ENCODE measurements at regions not wholly inside any gene's neighbourhood (a gene's known extent, or its start where the extent isn't known, plus 50 kb on each side); places are given as distances from the start of the nearest gene placed in this dataset.

GRCh38 chr5:171619196-171619595, 166.4 kb upstream of the SMIM23 start:
- Histone ChIP-seq H3K36me3 (ENCODE audit: low read depth) (no peaks in the 10 kb centered on the region), H3K4me2 (ENCODE audit: unreplicated experiment) (no peak overlapping the region), H3K79me2 (ENCODE audit: insufficient read depth) (no peaks in the 10 kb centered on the region), H3K4me3 (no peak overlapping the region), H3K4me1 (ENCODE audit: insufficient read depth) (no peaks in the 10 kb centered on the region), H3K9me2 (ENCODE audit: insufficient read depth) (no peaks in the 10 kb centered on the region), H2AFZ (no peak overlapping the region), H3K27ac (no peak overlapping the region), H3K27me3 (replicated peaks; ENCODE audit: insufficient read depth) (peaks cover 34% of the 10 kb centered on the region), H3K9ac (no peak overlapping the region), H3F3A (ENCODE audit: insufficient read depth) (no peaks in the 10 kb centered on the region), H3K9me3 (ENCODE audit: low read depth) (no peaks in the 10 kb centered on the region), H4K20me1 (ENCODE audit: insufficient read depth) (no peaks in the 10 kb centered on the region)
- DNase-seq, result no peak
- 52 to 53% methylated on average over 7 of the region's 7 CpGs for WGBS, 2 experiments (ENCODE audit: low coverage in 1 of 2, low lambda C conversion rate in 2 of 2, missing lambda C conversion rate in 2 of 2)
- TF ChIP-seq EZH2 (IDR thresholded peaks at IDR 0.05; ENCODE audit: insufficient read depth, poor library complexity, severe bottlenecking) (no peak), EZH2phosphoT487 (IDR thresholded peaks at IDR 0.05; ENCODE audit: insufficient read depth, low read depth) (no peak)
- in situ Hi-C loops (cut with MboI), result no loop called here

- H3K27me3 ChIP-seq (replicated peaks; ENCODE audit: insufficient read depth), result peaks cover 34% of the 10 kb centered on the region
- H3K9me3 ChIP-seq (ENCODE audit: low read depth), result no peaks in the 10 kb centered on the region
- no peak overlapping the region for H2AFZ ChIP-seq
- H3K79me2 ChIP-seq (ENCODE audit: insufficient read depth), result no peaks in the 10 kb centered on the region
- H3K27ac ChIP-seq, result no peak overlapping the region
- H3K9me2 ChIP-seq (ENCODE audit: insufficient read depth), result no peaks in the 10 kb centered on the region
- TF ChIP-seq EZH2phosphoT487 (IDR thresholded peaks at IDR 0.05; ENCODE audit: insufficient read depth, low read depth), result no peak
- TF ChIP-seq EZH2 (IDR thresholded peaks at IDR 0.05; ENCODE audit: insufficient read depth, poor library complexity, severe bottlenecking), result no peak
- H3K4me2 ChIP-seq (ENCODE audit: unreplicated experiment), result no peak overlapping the region
- H4K20me1 ChIP-seq (ENCODE audit: insufficient read depth), result no peaks in the 10 kb centered on the region
- in situ Hi-C loops (cut with MboI), result no loop called here
- H3K4me1 ChIP-seq (ENCODE audit: insufficient read depth), result no peaks in the 10 kb centered on the region
- no peak overlapping the region for H3K9ac ChIP-seq
- no peaks in the 10 kb centered on the region for H3F3A ChIP-seq (ENCODE audit: insufficient read depth)
- H3K4me3 ChIP-seq, result no peak overlapping the region
- no peak for DNase-seq
- H3K36me3 ChIP-seq (ENCODE audit: low read depth), result no peaks in the 10 kb centered on the region
- 53 to 62% methylated on average over 3 of the region's 3 CpGs for WGBS, 2 experiments (ENCODE audit: low coverage in 1 of 2, low lambda C conversion rate in 2 of 2, missing lambda C conversion rate in 2 of 2)
Observed at GRCh38 chr5:171619744-171620143, 165.9 kb upstream of the SMIM23 start.

GRCh38 chr5:171622010-171622409, 163.6 kb upstream of the SMIM23 start:
- H3K4me3 ChIP-seq, result no peak overlapping the region
- no peak overlapping the region for H3K4me2 ChIP-seq (ENCODE audit: unreplicated experiment)
- peaks cover 37% of the 10 kb centered on the region for H3K27me3 ChIP-seq (replicated peaks; ENCODE audit: insufficient read depth)
- H3K4me1 ChIP-seq (ENCODE audit: insufficient read depth), result no peaks in the 10 kb centered on the region
- H3K36me3 ChIP-seq (ENCODE audit: low read depth), result no peaks in the 10 kb centered on the region
- no peak overlapping the region for H3K27ac ChIP-seq
- no peaks in the 10 kb centered on the region for H3K9me2 ChIP-seq (ENCODE audit: insufficient read depth)
- H3K9ac ChIP-seq, result no peak overlapping the region
- TF ChIP-seq EZH2 (IDR thresholded peaks at IDR 0.05; ENCODE audit: insufficient read depth, poor library complexity, severe bottlenecking) (no peak), EZH2phosphoT487 (IDR thresholded peaks at IDR 0.05; ENCODE audit: insufficient read depth, low read depth) (no peak)
- peak; percentile 8 for DNase-seq
- no peaks in the 10 kb centered on the region for H3F3A ChIP-seq (ENCODE audit: insufficient read depth)
- 0 to 5% methylated on average over 2 of the region's 2 CpGs for WGBS, 2 experiments (ENCODE audit: low coverage in 1 of 2, low lambda C conversion rate in 2 of 2, missing lambda C conversion rate in 2 of 2)
- H4K20me1 ChIP-seq (ENCODE audit: insufficient read depth), result no peaks in the 10 kb centered on the region
- in situ Hi-C loops (cut with MboI), result no loop called here
- no peak overlapping the region for H2AFZ ChIP-seq
- no peaks in the 10 kb centered on the region for H3K79me2 ChIP-seq (ENCODE audit: insufficient read depth)
- H3K9me3 ChIP-seq (ENCODE audit: low read depth), result no peaks in the 10 kb centered on the region

GRCh38 chr5:171623107-171623506, 162.5 kb upstream of the SMIM23 start:
- Histone ChIP-seq H3K36me3 (ENCODE audit: low read depth) (no peaks in the 10 kb centered on the region), H3K9ac (no peak overlapping the region), H3K9me3 (ENCODE audit: low read depth) (no peaks in the 10 kb centered on the region), H3K27ac (no peak overlapping the region), H3F3A (ENCODE audit: insufficient read depth) (no peaks in the 10 kb centered on the region), H4K20me1 (ENCODE audit: insufficient read depth) (no peaks in the 10 kb centered on the region), H3K4me3 (no peak overlapping the region), H3K9me2 (ENCODE audit: insufficient read depth) (no peaks in the 10 kb centered on the region), H2AFZ (no peak overlapping the region), H3K4me1 (ENCODE audit: insufficient read depth) (no peaks in the 10 kb centered on the region), H3K27me3 (replicated peaks; ENCODE audit: insufficient read depth) (peaks cover 45% of the 10 kb centered on the region), H3K4me2 (ENCODE audit: unreplicated experiment) (no peak overlapping the region), H3K79me2 (ENCODE audit: insufficient read depth) (no peaks in the 10 kb centered on the region)
- TF ChIP-seq EZH2 (IDR thresholded peaks at IDR 0.05; ENCODE audit: insufficient read depth, poor library complexity, severe bottlenecking) (no peak), EZH2phosphoT487 (IDR thresholded peaks at IDR 0.05; ENCODE audit: insufficient read depth, low read depth) (no peak)
- WGBS, 2 experiments (ENCODE audit: low coverage in 1 of 2, low lambda C conversion rate in 2 of 2, missing lambda C conversion rate in 2 of 2), result 51 to 54% methylated on average over 2 of the region's 2 CpGs
- in situ Hi-C loops (cut with MboI), result no loop called here
- no peak for DNase-seq

- TF ChIP-seq EZH2phosphoT487 (IDR thresholded peaks at IDR 0.05; ENCODE audit: insufficient read depth, low read depth) (no peak), EZH2 (IDR thresholded peaks at IDR 0.05; ENCODE audit: insufficient read depth, poor library complexity, severe bottlenecking) (no peak)
- in situ Hi-C loops (cut with MboI), result no loop called here
- Histone ChIP-seq H3F3A (ENCODE audit: insufficient read depth) (no peaks in the 10 kb centered on the region), H3K36me3 (ENCODE audit: low read depth) (no peaks in the 10 kb centered on the region), H2AFZ (no peak overlapping the region), H4K20me1 (ENCODE audit: insufficient read depth) (no peaks in the 10 kb centered on the region), H3K27ac (no peak overlapping the region), H3K4me2 (ENCODE audit: unreplicated experiment) (no peak overlapping the region), H3K9me2 (ENCODE audit: insufficient read depth) (no peaks in the 10 kb centered on the region), H3K27me3 (replicated peaks; ENCODE audit: insufficient read depth) (peaks cover 50% of the 10 kb centered on the region), H3K4me1 (ENCODE audit: insufficient read depth) (no peaks in the 10 kb centered on the region), H3K9me3 (ENCODE audit: low read depth) (no peaks in the 10 kb centered on the region), H3K4me3 (no peak overlapping the region), H3K79me2 (ENCODE audit: insufficient read depth) (no peaks in the 10 kb centered on the region), H3K9ac (no peak overlapping the region)
- WGBS, 2 experiments (ENCODE audit: low coverage in 1 of 2, low lambda C conversion rate in 2 of 2, missing lambda C conversion rate in 2 of 2), result 68 to 69% methylated on average over 10 to 11 of the region's 11 CpGs
- DNase-seq, result no peak
Observed at GRCh38 chr5:171623551-171624097, 162.0 kb upstream of the SMIM23 start.

All from GM23248 (cell line).